ENCODE measurements at regions not wholly inside any gene's neighbourhood (a gene's known extent, or its start where the extent isn't known, plus 50 kb on each side); places are given as distances from the start of the nearest gene placed in this dataset.

DNA sequence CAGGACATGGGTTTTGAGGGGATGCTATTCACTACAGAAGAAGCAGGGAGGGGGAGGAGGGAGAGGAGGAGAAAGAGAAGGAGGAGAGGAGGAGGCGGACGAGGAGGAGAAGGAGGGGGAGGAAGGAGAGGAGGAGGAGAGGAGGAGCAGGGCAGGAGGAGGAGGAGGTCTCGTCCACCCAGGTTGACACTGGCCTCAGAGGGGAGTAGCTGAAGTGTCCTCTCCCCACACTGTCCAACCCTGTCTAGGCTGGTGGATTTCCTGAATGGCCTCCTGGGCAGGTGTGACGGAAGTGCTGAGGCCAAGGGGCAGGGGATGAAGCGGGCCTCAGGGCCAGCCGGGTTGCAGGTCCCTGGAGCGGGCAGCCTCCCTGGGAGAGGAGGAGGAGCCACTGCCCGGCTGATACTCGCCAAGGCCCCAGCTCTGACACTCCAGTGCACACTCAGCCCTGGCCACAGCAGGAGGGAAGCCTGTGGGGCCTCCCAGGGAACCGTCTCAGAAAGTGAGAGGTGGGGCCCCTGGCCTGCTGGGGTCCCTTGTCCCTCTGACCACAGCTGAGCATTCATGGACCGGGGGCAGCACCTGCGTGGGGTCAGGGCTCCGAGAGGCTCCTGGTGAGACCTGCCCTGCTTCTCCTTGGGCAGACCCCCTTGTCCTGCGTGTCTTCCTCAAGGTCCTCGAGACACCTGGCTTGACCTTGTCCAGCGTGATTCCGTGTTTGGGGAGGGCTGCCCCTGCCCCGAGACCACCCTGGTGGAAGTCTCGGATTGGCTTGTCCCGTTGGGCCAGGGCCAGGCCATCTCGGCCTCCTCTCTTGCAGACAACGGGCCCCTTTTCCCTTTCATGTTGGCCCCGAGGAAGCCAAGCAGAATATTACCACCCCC lies 200.6 kb upstream of the CIBAR2 start:
- no peak for DNase-seq

GRCh38 chr16:85313526-85314301 lies 201.4 kb upstream of the CIBAR2 start:
- DNase-seq: no peak

DNA sequence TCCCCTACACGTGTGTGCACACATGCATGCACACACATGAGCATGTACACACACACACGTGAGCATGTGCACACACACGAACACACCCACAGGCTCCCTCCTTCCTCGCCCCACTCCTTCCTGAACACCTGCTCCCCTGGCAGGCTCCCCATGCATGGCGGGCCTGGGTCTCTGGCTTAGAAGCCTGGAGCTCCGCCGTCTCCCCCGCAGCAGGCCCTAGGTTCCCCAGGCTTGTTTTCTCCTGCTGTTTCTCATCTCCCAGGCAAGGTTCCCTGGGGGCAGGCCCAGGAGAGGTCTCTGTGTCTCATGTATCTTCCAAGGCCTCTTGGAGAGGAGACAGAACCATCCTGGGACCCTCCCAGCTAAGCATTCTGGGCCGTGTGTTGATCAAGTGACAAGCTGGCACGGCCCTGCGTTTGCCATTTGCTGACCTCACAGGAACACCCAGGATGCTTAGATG lies 202.3 kb upstream of the CIBAR2 start:
- DNase-seq: no peak

DNA sequence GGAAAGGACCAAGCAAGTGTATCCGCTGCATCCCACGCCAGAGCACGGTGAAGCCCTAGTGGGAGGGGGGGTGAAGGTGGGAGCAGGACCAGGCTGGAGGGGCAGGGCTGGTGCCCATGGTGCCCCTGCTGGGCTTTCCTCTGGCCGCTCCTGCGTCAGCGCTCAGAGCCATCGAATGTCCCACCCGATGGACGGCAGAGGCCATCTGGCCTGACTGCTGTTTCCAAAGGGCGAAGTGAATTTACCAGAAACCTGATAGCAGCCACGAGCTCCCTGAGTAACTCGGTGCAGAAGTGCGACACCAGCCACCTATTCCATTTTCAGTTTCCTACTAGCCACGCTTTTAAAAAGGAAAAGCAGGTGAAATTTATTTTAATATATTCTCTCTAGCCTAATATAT lies 203.6 kb upstream of the CIBAR2 start:
- DNase-seq: no peak

- DNase-seq: peak; percentile 44
These were observed 204.1 kb upstream of the CIBAR2 start for GRCh38 chr16:85316321-85316919.

GRCh38 chr16:85316944-85317343 lies 204.7 kb upstream of the CIBAR2 start:
- DNase-seq: no peak

- DNase-seq: no peak
These were observed 205.4 kb upstream of the CIBAR2 start for GRCh38 chr16:85317704-85318103.

DNA sequence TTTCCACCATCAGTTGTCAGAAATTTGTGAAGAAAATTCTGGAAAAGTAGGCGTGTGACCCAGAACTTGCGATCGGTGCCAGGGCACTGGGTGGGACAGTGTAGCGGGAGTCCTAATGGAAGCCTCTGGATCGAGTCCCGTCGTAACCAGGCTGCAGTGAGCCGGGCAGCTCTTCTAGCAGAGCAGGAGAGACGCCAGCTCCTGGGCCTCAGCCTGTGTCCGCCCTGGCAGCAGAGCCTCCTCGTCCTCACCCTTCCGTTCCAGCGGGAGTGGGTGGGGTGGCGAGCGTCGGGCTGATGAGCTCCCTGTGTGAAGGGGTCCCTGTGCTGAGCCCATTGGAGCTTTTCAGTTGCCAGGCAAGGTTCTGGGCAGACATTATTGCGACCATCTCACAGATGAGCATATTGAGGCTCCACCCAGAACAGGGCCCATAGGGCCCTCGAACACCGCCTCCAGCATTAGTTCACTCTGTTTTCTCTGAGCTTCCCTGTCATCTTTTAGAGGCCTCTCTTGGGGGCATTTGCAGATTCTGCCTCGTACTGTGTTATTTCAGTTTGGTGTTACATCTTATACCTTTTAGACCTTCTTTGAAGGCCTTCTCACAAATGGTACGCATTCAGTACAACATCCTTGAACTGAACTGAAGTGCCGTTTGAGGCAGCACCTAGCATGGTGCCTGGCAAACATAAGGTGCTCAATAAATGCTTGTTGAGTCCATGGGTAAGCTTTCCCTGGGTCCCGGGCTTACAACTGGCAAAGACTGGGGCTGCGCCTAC lies 207.1 kb upstream of the CIBAR2 start:
- DNase-seq: no peak

DNA sequence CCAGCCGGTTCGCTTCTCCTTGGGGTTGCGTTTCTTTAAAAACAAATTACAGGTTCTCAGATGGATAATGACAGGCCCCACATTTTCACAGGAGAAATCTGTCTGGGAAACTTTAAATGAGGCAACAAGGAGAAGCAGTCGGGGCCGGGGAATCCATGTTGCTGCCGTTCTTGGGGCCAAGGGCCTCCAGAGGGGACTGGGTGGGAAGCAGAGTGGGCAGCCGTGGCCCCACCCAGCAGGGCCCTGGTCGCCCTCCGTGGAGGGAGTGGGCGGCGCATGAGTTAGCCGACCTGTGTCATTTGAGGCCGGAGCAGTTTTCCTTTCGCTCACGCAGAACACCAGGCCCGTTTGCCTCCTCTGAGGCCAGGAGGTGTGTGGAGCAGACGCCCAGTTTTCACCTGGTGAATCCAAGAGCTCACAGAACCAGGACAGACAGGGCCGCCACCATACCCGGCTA lies 207.7 kb upstream of the CIBAR2 start:
- DNase-seq: no peak

GRCh38 chr16:85320677-85321385 lies 208.6 kb upstream of the CIBAR2 start:
- no peak for DNase-seq

DNA sequence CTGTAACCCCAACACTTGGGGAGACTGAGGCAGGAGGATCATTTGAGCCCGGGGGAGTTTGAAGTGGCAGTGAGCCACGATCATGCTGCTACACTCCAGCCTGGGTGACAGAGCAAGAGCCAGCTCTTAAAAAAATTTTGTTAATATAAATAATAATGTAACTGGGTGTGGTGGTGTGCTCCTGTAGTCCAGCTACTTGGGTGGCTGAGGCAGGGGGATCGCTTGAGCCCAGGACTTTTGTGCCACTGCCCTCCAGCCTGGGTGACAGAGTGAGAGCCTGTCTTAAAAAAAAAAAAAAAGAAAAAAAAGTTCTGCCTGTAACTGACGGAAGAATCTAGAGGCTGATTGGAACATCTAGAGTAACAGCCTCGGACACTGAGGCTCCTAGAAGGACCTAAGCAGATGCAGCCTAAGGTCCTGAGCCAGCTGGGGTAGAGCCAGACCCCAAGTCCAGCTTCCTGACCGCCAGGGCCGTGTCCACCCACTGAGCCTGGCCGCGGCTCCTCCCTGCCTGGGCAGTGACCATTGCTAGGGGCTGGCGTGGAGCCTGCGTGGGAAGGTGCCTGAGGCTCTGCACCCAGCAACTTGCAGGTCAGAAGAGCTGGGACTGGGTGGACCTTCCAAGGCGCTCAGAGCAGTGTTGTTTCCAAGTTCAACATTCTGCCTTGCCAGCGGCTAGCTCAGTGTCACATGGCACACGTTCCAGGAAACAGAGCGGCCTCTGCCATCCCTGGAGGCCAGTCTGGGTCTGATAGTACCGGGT lies 209.4 kb upstream of the CIBAR2 start:
- DNase-seq: no peak

DNA sequence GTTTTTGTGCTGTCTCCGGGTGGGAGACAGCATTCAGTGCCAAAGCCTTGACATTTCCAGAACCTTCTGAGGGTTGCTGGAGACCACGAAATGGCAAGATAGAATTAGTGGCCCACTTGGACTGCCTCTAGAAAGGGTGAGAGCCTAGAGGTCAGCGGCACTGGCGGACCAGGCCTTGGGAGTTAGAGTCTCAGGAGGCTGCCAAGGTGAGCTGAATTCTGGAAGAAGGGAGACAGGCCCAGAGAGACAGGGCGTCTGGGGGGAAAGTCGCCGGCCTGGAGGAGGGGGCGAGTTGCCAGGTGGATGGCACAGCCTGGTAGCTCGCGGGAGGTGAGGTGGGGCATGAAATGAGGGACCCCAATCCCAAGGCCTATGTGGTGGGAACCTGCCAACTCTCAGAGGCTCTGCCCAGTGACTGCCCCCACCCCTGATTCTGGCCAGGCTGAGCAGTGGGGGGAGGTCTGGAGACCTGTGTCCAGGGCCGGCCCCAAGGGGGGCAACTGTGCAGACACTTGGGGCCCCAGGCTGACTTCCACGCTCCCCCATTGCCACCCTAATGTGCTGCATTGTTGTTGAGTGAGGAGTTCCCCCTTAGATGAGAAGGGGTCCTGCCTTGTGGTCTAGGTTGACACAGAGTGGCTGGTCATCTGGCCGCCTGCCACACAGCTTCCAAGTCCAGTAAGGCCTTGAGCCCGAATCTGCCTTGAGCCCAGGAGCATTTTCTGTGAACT lies 211.1 kb upstream of the CIBAR2 start:
- DNase-seq: no peak

DNA sequence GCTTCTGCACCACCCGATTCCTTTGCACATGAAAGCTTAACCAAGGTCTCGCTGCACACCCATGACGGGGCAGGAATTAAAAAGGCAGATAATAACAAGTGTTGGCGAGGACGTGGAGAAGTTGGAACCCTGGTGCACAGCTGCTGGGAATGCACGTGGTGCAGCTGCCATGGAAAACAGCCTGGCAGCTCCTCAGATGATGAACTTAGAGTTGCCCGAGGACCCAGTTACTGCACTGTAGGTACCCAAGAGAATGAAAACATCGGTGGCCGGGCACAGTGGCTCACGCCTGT lies 211.6 kb upstream of the CIBAR2 start:
- no peak for DNase-seq

GRCh38 chr16:85324488-85324887 lies 212.2 kb upstream of the CIBAR2 start:
- no peak for DNase-seq

- DNase-seq: no peak
These were observed 214.0 kb upstream of the CIBAR2 start for GRCh38 chr16:85326113-85326793.

DNA sequence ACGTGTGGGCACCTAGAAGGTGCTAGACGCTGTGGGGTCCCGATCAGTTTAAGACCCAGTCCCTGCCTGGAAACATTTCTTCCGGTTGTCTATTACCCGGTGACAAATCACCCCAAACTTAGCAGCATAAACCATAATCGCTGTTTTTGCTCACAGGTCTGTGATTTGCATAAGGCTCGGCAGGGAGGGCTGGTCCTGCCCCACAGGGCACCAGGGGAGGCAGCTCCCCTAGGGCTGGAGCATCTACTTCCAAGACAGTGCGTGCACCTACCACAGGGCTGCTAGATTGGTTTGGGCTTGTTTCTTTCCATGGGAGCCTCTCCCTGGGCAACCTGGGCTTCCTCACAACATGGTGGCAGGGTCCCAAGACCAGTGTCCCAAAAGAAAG lies 214.5 kb upstream of the CIBAR2 start:
- DNase-seq: no peak

GRCh38 chr16:85327731-85328675 lies 215.7 kb upstream of the CIBAR2 start:
- no peak for DNase-seq

- DNase-seq: no peak
These were observed 216.4 kb upstream of the CIBAR2 start for GRCh38 chr16:85328676-85329058.

Data from stimulated activated CD4-positive, alpha-beta T cell treated with anti-CD3 and anti-CD28 coated beads, Interleukin-1b, Interleukin-23, amount 100 ng/mL, for 48 hours (primary cell).